ENCODE measurements at regions not wholly inside any gene's neighbourhood (a gene's known extent, or its start where the extent isn't known, plus 50 kb on each side); places are given as distances from the start of the nearest gene placed in this dataset.

DNA sequence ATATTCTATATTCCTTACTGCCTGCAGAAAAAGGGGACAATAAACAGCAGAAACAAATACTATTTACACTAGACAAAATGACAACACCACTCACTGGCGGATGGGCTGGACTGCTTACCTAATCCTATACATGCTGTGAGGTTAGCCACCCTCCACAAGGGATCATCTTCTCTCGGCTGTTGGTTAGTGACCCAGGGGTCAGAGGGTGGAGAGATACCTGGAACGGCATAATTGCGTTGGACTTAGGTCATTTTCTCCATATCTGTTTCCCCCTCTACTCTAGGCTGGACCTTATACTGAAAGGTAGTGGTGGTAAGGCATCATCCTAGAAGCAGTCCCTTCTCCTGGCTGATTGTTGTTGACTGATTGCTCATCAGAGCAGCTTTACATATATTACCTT, 286.8 kb upstream of the UGT8 start:
- no peaks in the 10 kb centered on the region for H3K4me1 ChIP-seq
- DNase-seq, result no peak
- no peaks in the 10 kb centered on the region for H3K36me3 ChIP-seq
- no peaks in the 10 kb centered on the region for H3K27me3 ChIP-seq
- TF ChIP-seq POLR2A (IDR thresholded peaks at IDR 0.05) (no peak), CTCF (IDR thresholded peaks at IDR 0.05) (no peak)
- no peaks in the 10 kb centered on the region for H3K9me3 ChIP-seq
- no peak overlapping the region for H3K4me3 ChIP-seq
- no peak overlapping the region for H3K27ac ChIP-seq

DNA sequence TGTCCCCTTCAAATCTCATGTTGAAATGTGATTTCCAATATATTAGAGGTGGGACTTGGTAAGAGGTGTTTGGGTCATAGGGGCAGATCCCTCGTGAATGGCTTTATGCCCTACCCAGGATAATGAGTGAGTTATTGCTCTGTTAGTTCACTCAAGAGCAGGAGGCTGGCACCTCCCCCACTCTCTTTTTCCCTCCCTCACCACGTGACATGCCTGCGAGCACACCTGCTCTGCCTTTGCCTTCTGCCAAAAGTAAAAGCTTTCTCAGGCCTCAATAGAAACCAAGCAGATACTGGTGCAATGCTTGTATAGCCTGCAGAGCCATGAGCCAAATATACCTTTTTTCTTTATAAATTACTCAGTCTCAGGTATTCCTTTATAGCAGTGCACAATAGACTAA, 286.3 kb upstream of the UGT8 start:
- H3K9me3 ChIP-seq, result no peaks in the 10 kb centered on the region
- DNase-seq, result no peak
- no peaks in the 10 kb centered on the region for H3K27me3 ChIP-seq
- H3K4me3 ChIP-seq, result no peak overlapping the region
- no peak for TF ChIP-seq CTCF (IDR thresholded peaks at IDR 0.05)
- no peak for TF ChIP-seq POLR2A (IDR thresholded peaks at IDR 0.05)
- H3K36me3 ChIP-seq, result no peaks in the 10 kb centered on the region
- no peak overlapping the region for H3K27ac ChIP-seq
- H3K4me1 ChIP-seq, result no peaks in the 10 kb centered on the region

DNA sequence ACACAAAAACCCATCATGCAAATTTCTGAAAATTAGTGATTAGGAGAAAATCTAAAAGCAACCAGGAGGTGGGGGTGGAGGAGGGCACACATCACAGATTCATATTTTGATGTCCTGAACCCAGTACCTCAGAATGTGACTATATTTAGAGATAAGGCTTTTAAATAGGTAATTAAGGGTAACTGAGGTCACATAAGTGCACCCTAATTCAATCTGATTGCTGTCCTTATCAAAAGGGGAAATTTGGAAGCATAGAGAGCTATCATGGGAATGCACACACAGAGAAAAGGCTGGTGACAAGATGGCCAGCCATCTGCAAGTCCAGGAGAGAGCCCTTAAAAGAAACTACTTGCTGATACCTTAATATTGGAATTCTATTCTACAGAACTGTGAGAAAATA, 281.8 kb upstream of the UGT8 start:
- TF ChIP-seq POLR2A (IDR thresholded peaks at IDR 0.05), result no peak
- no peak for TF ChIP-seq CTCF (IDR thresholded peaks at IDR 0.05)
- Histone ChIP-seq H3K9me3 (no peaks in the 10 kb centered on the region), H3K4me3 (no peak overlapping the region), H3K27me3 (no peaks in the 10 kb centered on the region), H3K36me3 (no peaks in the 10 kb centered on the region), H3K27ac (no peak overlapping the region), H3K4me1 (no peaks in the 10 kb centered on the region)
- no peak for DNase-seq

GRCh38 chr4:114317564-114317963, 281.0 kb upstream of the UGT8 start:
- no peak for DNase-seq
- no peak overlapping the region for H3K27ac ChIP-seq
- no peaks in the 10 kb centered on the region for H3K4me1 ChIP-seq
- H3K27me3 ChIP-seq, result no peaks in the 10 kb centered on the region
- no peaks in the 10 kb centered on the region for H3K36me3 ChIP-seq
- TF ChIP-seq CTCF (IDR thresholded peaks at IDR 0.05), result no peak
- no peaks in the 10 kb centered on the region for H3K9me3 ChIP-seq
- H3K4me3 ChIP-seq, result no peak overlapping the region

DNA sequence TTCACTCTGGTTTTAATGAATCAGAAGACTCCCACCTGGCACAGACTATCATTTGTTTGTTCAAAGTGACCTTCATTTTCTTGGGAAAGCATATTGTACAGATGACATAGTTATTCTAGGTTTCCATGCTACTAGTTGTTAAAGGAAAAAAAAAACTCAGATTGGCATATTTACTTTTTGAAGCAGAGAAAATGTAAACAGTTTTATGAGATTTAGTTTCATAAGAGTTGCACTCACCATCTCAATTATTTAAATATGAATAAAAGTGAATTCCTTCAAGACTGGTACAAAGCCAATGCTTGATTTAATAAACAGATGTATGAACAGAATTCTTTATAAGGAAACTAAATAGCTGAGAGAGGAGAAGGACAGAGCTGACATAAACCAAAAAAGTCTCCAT, 280.3 kb upstream of the UGT8 start:
- no peak for TF ChIP-seq CTCF (IDR thresholded peaks at IDR 0.05)
- TF ChIP-seq POLR2A (IDR thresholded peaks at IDR 0.05), result no peak
- no peaks in the 10 kb centered on the region for H3K4me1 ChIP-seq
- H3K27ac ChIP-seq, result no peak overlapping the region
- H3K36me3 ChIP-seq, result no peaks in the 10 kb centered on the region
- no peak for DNase-seq
- H3K4me3 ChIP-seq, result no peak overlapping the region
- no peaks in the 10 kb centered on the region for H3K27me3 ChIP-seq
- no peaks in the 10 kb centered on the region for H3K9me3 ChIP-seq

- H3K27me3 ChIP-seq, result no peaks in the 10 kb centered on the region
- no peak overlapping the region for H3K27ac ChIP-seq
- H3K4me3 ChIP-seq, result no peak overlapping the region
- no peak for DNase-seq
- no peaks in the 10 kb centered on the region for H3K36me3 ChIP-seq
- no peaks in the 10 kb centered on the region for H3K9me3 ChIP-seq
- no peak for TF ChIP-seq CTCF (IDR thresholded peaks at IDR 0.05)
- H3K4me1 ChIP-seq, result no peaks in the 10 kb centered on the region
These were observed 278.5 kb upstream of the UGT8 start for GRCh38 chr4:114320126-114320525.
